ENCODE measurements at regions not wholly inside any gene's neighbourhood (a gene's known extent, or its start where the extent isn't known, plus 50 kb on each side); places are given as distances from the start of the nearest gene placed in this dataset.

- TF ChIP-seq CTCF (IDR thresholded peaks at IDR 0.05; ENCODE audit: poor library complexity, severe bottlenecking) (no peak), TAF1 (IDR thresholded peaks at IDR 0.05; ENCODE audit: low read depth) (no peak), EZH2 (IDR thresholded peaks at IDR 0.05; ENCODE audit: borderline replicate concordance, insufficient read depth, low read length, poor library complexity, severe bottlenecking) (no peak), REST (IDR thresholded peaks at IDR 0.05; ENCODE audit: borderline replicate concordance) (no peak), MXI1 (conservative IDR thresholded peaks at IDR 0.05; ENCODE audit: poor library complexity, severe bottlenecking) (no peak), POLR2AphosphoS5 (IDR thresholded peaks at IDR 0.05) (no peak), SMC3 (conservative IDR thresholded peaks at IDR 0.05; ENCODE audit: poor library complexity) (no peak), EP300 (conservative IDR thresholded peaks at IDR 0.05; ENCODE audit: poor library complexity, severe bottlenecking) (no peak)
Observed at GRCh38 chrX:128457674-128458073, 405.5 kb upstream of the ACTRT1 start.
